Femur (tissue), 1 donor: ENCODE measurements at regions not wholly inside any gene's neighbourhood (a gene's known extent, or its start where the extent isn't known, plus 50 kb on each side); places are given as distances from the start of the nearest gene placed in this dataset.
A peak's percentile ranks its signal among the peaks of the same experiment; 100 is the strongest.
"Not testable (repeated sequence)": the region's sequence is repeated elsewhere in the genome, so short reads cannot be mapped to it uniquely, and the experiment has no call there.

Source experiments
- DNase-seq: peaks from one replicate; pipeline ENCODE4 v3.0.0-alpha.2; 2017

- DNase-seq: no peak
Observed at GRCh38 chr4:175282407-175282806, 364.2 kb downstream of the ADAM29 start.

GRCh38 chr4:175290401-175290800 is 372.2 kb downstream of the ADAM29 start:
- DNase-seq: no peak

- DNase-seq: no peak
Observed at GRCh38 chr4:175297965-175298565, 379.9 kb downstream of the ADAM29 start.

- no peak for DNase-seq
Observed at GRCh38 chr4:175306436-175306835, 388.3 kb downstream of the ADAM29 start.

GRCh38 chr4:175307326-175307725 is 389.2 kb downstream of the ADAM29 start:
- DNase-seq: no peak

GRCh38 chr4:175308236-175308635 is 390.1 kb downstream of the ADAM29 start:
- DNase-seq: no peak

GRCh38 chr4:175309041-175309440 is 390.9 kb downstream of the ADAM29 start:
- no peak for DNase-seq

GRCh38 chr4:175325230-175325629 is 407.1 kb downstream of the ADAM29 start:
- peak; percentile 32 for DNase-seq

GRCh38 chr4:175326796-175327195 is 408.6 kb downstream of the ADAM29 start:
- DNase-seq: no peak

GRCh38 chr4:175330236-175330635 is 412.1 kb downstream of the ADAM29 start:
- no peak for DNase-seq

- DNase-seq: no peak
Observed at GRCh38 chr4:175330652-175331051, 412.5 kb downstream of the ADAM29 start.

GRCh38 chr4:175335331-175335730 is 417.2 kb downstream of the ADAM29 start:
- no peak for DNase-seq

- DNase-seq: not testable (repeated sequence)
Observed at GRCh38 chr4:175336570-175336969, 418.4 kb downstream of the ADAM29 start.

- peak; percentile 28 for DNase-seq
Observed at GRCh38 chr4:175339100-175339707, 421.0 kb downstream of the ADAM29 start.

GRCh38 chr4:175341203-175341755 is 423.1 kb downstream of the ADAM29 start:
- DNase-seq: no peak

- no peak for DNase-seq
Observed at GRCh38 chr4:175346376-175346775, 428.2 kb downstream of the ADAM29 start.

GRCh38 chr4:175350246-175350645 is 432.1 kb downstream of the ADAM29 start:
- no peak for DNase-seq

- DNase-seq: no peak
Observed at GRCh38 chr4:175351473-175351872, 433.3 kb downstream of the ADAM29 start.

- DNase-seq: no peak
Observed at GRCh38 chr4:175369087-175369486, 443.0 kb downstream of the GPM6A start.

GRCh38 chr4:175371091-175371490 is 441.0 kb downstream of the GPM6A start:
- no peak for DNase-seq

GRCh38 chr4:175373031-175373430 is 439.0 kb downstream of the GPM6A start:
- DNase-seq: no peak

- DNase-seq: no peak
Observed at GRCh38 chr4:175374459-175374858, 437.6 kb downstream of the GPM6A start.

- no peak for DNase-seq
Observed at GRCh38 chr4:175376287-175376977, 435.6 kb downstream of the GPM6A start.

GRCh38 chr4:175377203-175377602 is 434.9 kb downstream of the GPM6A start:
- DNase-seq: no peak
